OCI-LY7 (cell line): ENCODE measurements at regions not wholly inside any gene's neighbourhood (a gene's known extent, or its start where the extent isn't known, plus 50 kb on each side); places are given as distances from the start of the nearest gene placed in this dataset.
"Not testable (repeated sequence)": the region's sequence is repeated elsewhere in the genome, so short reads cannot be mapped to it uniquely, and the experiment has no call there.

Experiments
- BruUV-seq: library from RNA; stranded (reverse); fragments of 400-500 nt; replicated peaks from 2 replicates; lab custom pipeline; 2021; lab: Mats Ljungman, UMichigan
- CTCF ChIA-PET: fragments of 300-600 bp; sonication (Branson Sonifier 250); formaldehyde crosslinking; loops from one replicate; lab custom pipeline; 2022; ENCODE audit warnings: antibody characterized with exemption; ENCODE audit not compliant: unreplicated experiment; lab: Charles Lee
- POLR2A ChIA-PET: fragments of 300-600 bp; sonication (Branson Sonifier 250); formaldehyde crosslinking; loops from one replicate; lab custom pipeline; 2022; ENCODE audit warnings: antibody characterized with exemption; lab: Charles Lee
- DNase-seq: peaks from one replicate; pipeline ENCODE4 v3.0.0-alpha.2; 2015; ENCODE audit warnings: low spot score
- H2AFZ ChIP-seq: fragments of 200-600 bp; sonication (generic), shearing (Covaris generic); 2 replicates; pipeline ENCODE4 v1.6.1; 2014; ENCODE audit warnings: mild to moderate bottlenecking, antibody characterized with exemption, low read length, moderate library complexity
- H3K27ac ChIP-seq: fragments of 200-600 bp; sonication (generic); 2 replicates; pipeline ENCODE4 v1.5.1; 2014; ENCODE audit warnings: mixed run types, low read depth, mild to moderate bottlenecking, moderate library complexity, low read length, inconsistent platforms; ENCODE audit not compliant: poor library complexity, severe bottlenecking
- H3K36me3 ChIP-seq: fragments of 200-600 bp; sonication (generic); 2 replicates; pipeline ENCODE4 v1.6.1; 2014; ENCODE audit warnings: mild to moderate bottlenecking, antibody characterized with exemption, low read length, moderate library complexity, mixed read lengths; ENCODE audit not compliant: insufficient read depth
- H3K4me1 ChIP-seq: fragments of 200-600 bp; sonication (generic); 2 replicates; pipeline ENCODE4 v1.5.1; 2014; ENCODE audit warnings: mild to moderate bottlenecking, low read length; ENCODE audit not compliant: insufficient read depth, poor library complexity, severe bottlenecking
- H3K4me2 ChIP-seq: fragments of 200-600 bp; sonication (generic); 2 replicates; pipeline ENCODE4 v1.6.1; 2014; ENCODE audit warnings: mild to moderate bottlenecking, low read length
- H3K4me3 ChIP-seq: fragments of 200-600 bp; sonication (generic); 2 replicates; pipeline ENCODE4 v1.5.1; 2014; ENCODE audit warnings: mild to moderate bottlenecking, low read depth, low read length; ENCODE audit not compliant: poor library complexity, severe bottlenecking
- H3K79me2 ChIP-seq: fragments of 200-600 bp; sonication (generic); 2 replicates; pipeline ENCODE4 v1.6.1; 2016; ENCODE audit warnings: low read depth, mild to moderate bottlenecking, low read length, moderate library complexity, mixed read lengths; ENCODE audit not compliant: insufficient read depth
- H3K9me2 ChIP-seq: fragments of 200-600 bp; sonication (generic); 2 replicates; pipeline ENCODE4 v1.6.1; 2016; ENCODE audit warnings: mild to moderate bottlenecking, low read length, mixed read lengths; ENCODE audit not compliant: insufficient read depth
- H3K9me3 ChIP-seq: fragments of 200-600 bp; sonication (generic); 2 replicates; pipeline ENCODE4 v1.6.1; 2014; ENCODE audit warnings: mild to moderate bottlenecking, mixed run types, low read length, mixed read lengths
- H4K20me1 ChIP-seq: fragments of 200-600 bp; sonication (generic); 2 replicates; pipeline ENCODE4 v1.6.1; 2014; ENCODE audit warnings: mild to moderate bottlenecking, antibody characterized with exemption, low read length, moderate library complexity, mixed read lengths; ENCODE audit not compliant: insufficient read depth
- CTCF ChIP-seq: fragments of 200-600 bp; sonication (generic); conservative IDR thresholded peaks from 2 replicates; pipeline ENCODE4 v1.5.1; 2014; ENCODE audit warnings: mild to moderate bottlenecking, antibody characterized with exemption, low read length, moderate library complexity, mixed read lengths
- EZH2phosphoT487 ChIP-seq: fragments of 200-600 bp; sonication (generic); IDR thresholded peaks from 2 replicates; pipeline ENCODE4 v1.6.1; 2018; ENCODE audit warnings: low read depth, borderline replicate concordance, mild to moderate bottlenecking, mixed run types, antibody characterized with exemption, low read length, moderate library complexity, mixed read lengths
- intact Hi-C: fragments of 100-400 bp; cut with micrococcal nuclease; formaldehyde crosslinking; loops from one replicate; pipeline ENCODE4 v1.10.0; 2022; ENCODE audit not compliant: unreplicated experiment

- Histone ChIP-seq H4K20me1 (no peaks in the 10 kb centered on the region), H3K4me3 (no peak overlapping the region), H3K79me2 (no peaks in the 10 kb centered on the region), H2AFZ (no peak overlapping the region), H3K9me2 (no peaks in the 10 kb centered on the region), H3K4me2 (no peak overlapping the region), H3K27ac (no peak overlapping the region), H3K4me1 (no peaks in the 10 kb centered on the region), H3K36me3 (no peaks in the 10 kb centered on the region), H3K9me3 (no peaks in the 10 kb centered on the region)
- DNase-seq, result no peak
- ChIA-PET CTCF (no interaction called here), POLR2A (no interaction called here)
- BruUV-seq, result no TSS peak
- intact Hi-C loops, result no loop called here
- TF ChIP-seq CTCF, result no peak
- no peak for TF ChIP-seq EZH2phosphoT487
These were observed 130.5 kb downstream of the KIF26A start for GRCh38 chr14:104268725-104269436.

GRCh38 chr14:104269511-104270241 is 131.3 kb downstream of the KIF26A start:
- H3K79me2 ChIP-seq, CTCF ChIA-PET, H3K9me3 ChIP-seq, DNase-seq, H3K9me2 ChIP-seq, H4K20me1 ChIP-seq, H3K27ac ChIP-seq, intact Hi-C loops, H2AFZ ChIP-seq, H3K4me2 ChIP-seq, H3K36me3 ChIP-seq, BruUV-seq, H3K4me3 ChIP-seq, H3K4me1 ChIP-seq, POLR2A ChIA-PET: not testable (repeated sequence)

GRCh38 chr14:104271391-104271790 is 133.0 kb downstream of the KIF26A start:
- H4K20me1 ChIP-seq, result no peaks in the 10 kb centered on the region
- no peak for TF ChIP-seq CTCF
- TF ChIP-seq EZH2phosphoT487, result no peak
- no peaks in the 10 kb centered on the region for H3K9me3 ChIP-seq
- H3K4me1 ChIP-seq, result no peaks in the 10 kb centered on the region
- H3K4me2 ChIP-seq, result no peak overlapping the region
- no peak overlapping the region for H2AFZ ChIP-seq
- no peaks in the 10 kb centered on the region for H3K9me2 ChIP-seq
- no TSS peak for BruUV-seq
- no peaks in the 10 kb centered on the region for H3K36me3 ChIP-seq
- no peaks in the 10 kb centered on the region for H3K79me2 ChIP-seq
- intact Hi-C loops, result no loop called here
- no peak for DNase-seq
- no peak overlapping the region for H3K27ac ChIP-seq
- POLR2A ChIA-PET, result no interaction called here
- CTCF ChIA-PET, result no interaction called here
- H3K4me3 ChIP-seq, result no peak overlapping the region
